HG02763 (cell line): ENCODE measurements at regions not wholly inside any gene's neighbourhood (a gene's known extent, or its start where the extent isn't known, plus 50 kb on each side); places are given as distances from the start of the nearest gene placed in this dataset.
"Not testable (repeated sequence)": the region's sequence is repeated elsewhere in the genome, so short reads cannot be mapped to it uniquely, and the experiment has no call there.

Experiments used
- ATAC-seq: cut with Tn5 transposase; IDR thresholded peaks from one replicate; pipeline ENCODE4 v1.9.1; 2021; ENCODE audit warnings: mild to moderate bottlenecking, moderate library complexity; ENCODE audit not compliant: unreplicated experiment

DNA sequence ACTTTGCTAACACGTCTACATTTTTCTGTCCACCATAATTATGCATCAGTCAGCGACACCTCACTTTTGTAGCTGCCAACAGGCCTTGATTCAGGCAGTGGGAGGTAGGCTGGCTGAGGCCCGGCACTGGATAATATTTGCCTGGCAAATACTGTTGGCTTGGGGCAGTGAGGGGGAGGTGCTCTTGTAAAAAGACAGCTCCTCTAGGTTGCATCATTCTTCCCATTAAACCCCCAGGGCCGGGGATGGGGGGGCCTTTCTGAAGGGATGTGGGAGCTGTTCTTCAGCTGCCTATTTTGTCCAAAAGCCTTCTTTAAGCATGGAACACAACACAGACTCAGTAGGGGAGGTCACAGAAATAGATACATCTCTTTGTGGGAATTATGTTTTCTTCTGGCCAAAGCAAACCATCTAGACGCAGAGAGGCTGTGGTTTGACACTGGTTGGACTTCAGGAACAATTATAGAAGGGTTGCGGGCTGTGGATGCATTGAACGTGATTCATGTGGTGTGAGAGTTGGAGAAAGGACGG lies 338.3 kb upstream of the NT5E start:
- ATAC-seq = no peak

GRCh38 chr6:85110943-85111342 lies 338.9 kb upstream of the NT5E start:
- no peak for ATAC-seq

DNA sequence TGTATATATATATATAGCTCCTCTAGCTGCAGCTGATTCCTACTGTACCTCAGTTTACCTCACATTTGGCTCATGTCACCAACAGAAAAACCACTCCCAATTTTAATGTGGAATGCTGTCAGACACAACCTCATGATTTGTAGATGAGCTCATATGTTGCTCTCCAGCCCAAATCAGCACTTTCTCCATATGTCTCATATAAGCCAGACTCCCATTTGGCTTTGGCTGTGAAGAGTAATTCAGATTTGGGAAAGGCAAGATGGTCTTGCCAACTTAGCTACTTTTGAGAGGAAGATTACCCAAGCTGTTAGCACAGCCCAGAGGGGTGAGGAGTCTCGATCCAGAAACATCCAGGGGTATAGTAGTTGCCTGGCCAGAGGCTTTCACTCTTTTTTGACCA lies 342.2 kb upstream of the NT5E start:
- ATAC-seq = no peak

DNA sequence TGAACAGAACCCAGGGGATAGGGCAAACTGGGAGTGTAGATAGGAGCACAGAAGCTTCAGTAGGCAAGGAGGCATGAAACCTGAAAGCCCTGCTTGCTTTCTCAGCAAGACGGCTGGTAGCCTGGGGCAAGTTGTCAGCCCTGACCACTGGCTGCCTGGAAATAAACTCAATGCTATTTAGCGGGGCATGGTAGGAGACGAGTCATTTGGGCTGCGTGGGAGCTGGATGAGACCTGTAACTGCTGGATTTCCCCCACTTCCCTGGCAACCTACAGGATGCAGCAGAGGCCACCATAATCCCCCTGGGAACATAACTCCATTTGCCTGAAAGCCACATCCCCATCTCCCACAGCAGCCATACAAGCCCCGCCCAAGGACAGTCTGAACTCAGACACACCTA lies 332.6 kb upstream of the TBX18 start:
- no peak for ATAC-seq

DNA sequence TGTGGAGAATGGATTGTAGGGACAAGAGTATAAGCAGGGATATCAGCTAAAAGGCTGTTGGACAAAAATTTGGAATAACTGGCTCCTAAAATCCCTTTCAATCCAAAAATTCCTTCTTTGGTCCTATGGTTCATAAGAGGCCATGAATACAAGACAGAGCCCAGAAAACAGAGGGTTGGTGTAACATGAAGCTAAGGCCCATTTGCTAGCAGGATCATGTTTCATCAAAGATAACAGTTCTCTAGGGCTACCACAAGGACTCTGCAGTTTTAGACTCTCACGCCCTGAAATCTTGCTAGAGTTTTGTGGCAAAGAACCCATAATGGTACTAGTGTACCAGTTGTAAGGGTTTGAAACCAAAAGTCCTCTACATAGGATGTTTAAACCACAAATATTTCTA lies 327.8 kb upstream of the TBX18 start:
- no peak for ATAC-seq

GRCh38 chr6:85089255-85089654 lies 324.9 kb upstream of the TBX18 start:
- no peak for ATAC-seq

DNA sequence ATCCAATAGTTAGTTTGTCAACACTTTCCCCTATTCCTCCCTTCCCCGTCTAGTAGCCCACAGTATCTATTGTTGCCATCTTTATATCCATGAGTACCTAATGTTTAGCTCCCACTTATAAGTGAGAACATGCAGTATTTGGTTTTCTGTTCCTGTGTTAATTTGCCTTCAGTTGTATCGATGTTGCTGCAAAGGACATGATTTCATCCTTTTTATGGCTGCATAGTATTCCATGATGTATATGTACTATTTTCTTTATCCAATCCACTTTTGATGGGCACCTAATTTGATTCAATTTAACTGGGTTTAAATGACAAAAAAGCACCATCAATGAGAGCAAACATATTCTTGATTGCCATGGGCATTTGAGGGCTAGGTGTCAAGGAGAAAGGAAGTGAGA lies 321.5 kb upstream of the TBX18 start:
- no peak for ATAC-seq

- no peak for ATAC-seq
Measured at GRCh38 chr6:85081102-85081501, 316.7 kb upstream of the TBX18 start.

GRCh38 chr6:85079761-85080160 lies 315.4 kb upstream of the TBX18 start:
- no peak for ATAC-seq

DNA sequence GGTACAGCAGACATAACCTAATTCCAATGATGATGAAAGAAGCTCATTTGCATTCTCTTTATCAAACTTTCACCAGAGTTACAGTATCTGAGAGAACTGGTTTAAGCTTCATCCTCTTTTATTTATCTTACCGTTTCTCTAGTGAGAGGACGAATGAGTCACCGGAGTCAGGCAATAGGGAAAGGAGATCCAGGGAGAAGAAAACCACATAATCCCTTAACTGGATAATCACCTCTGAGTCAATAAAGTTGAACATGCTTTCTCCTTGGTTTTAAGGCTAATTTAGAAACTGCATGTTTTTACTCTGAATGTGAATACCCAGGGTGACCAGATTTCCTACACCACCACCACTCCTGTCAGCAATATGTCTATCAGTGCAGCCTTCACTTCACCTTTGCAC lies 313.7 kb upstream of the TBX18 start:
- no peak for ATAC-seq

DNA sequence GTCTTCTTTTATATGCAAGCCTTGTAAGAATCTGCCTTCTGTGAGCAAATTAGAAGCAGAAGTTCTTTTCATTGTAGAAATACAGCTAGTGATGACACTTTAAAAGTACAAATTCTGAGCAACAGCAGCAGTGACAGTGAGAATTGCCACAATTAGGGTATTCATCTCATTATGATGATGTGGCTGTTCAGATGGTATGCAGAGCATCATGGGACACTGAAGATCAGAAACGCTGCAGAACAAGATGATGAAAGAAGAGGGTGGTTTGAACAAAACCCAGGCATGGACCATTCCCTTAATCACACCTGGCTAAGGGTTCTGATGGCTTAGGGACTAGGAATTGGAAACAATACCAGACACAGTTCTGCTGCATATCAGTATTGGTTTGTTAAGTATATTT lies 312.7 kb upstream of the TBX18 start:
- ATAC-seq = no peak

GRCh38 chr6:85071845-85072244 lies 307.4 kb upstream of the TBX18 start:
- not testable (repeated sequence) for ATAC-seq

DNA sequence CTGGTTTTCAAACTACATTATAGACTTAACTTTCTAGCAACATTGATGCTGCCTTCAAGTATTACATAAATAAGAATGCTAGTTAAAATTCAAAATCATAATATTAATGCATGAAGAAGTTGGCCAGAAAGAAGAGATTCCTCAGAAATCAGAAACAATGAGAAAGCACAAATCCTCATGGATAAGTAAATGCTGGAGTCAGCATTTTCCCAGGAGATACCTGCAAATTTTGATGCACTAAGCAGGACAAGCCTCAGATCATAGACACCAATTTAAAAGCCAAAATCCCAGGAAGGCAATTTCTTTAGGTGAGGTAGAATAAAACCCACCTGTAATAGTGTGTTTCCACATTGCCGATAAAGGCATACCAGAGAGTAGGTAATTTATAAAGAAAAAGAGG lies 305.2 kb upstream of the TBX18 start:
- no peak for ATAC-seq

GRCh38 chr6:85068221-85068620 lies 303.8 kb upstream of the TBX18 start:
- no peak for ATAC-seq

- ATAC-seq = no peak
Measured at GRCh38 chr6:85066266-85066665, 301.9 kb upstream of the TBX18 start.

- no peak for ATAC-seq
Measured at GRCh38 chr6:85065831-85066230, 301.4 kb upstream of the TBX18 start.

GRCh38 chr6:85063611-85064010 lies 299.2 kb upstream of the TBX18 start:
- no peak for ATAC-seq

DNA sequence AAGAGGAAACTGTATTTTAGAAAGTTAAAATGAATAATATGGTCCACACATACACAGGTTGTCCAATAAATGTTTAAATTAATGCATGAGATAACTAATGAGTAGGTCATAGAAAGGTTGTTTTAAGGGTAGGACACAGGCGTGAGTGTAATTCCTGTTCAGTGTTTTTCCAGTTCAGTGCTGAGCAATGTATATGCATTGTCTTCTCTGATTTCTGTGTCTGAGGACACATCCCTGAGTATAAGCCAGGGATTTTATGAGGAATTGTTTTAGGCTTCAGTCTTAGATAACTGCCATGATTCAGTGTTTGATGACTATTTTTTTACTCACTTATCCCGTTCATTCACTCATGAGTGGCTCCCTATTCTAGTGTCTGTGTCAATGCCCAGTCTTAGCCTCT lies 298.5 kb upstream of the TBX18 start:
- no peak for ATAC-seq

- no peak for ATAC-seq
Measured at GRCh38 chr6:85058806-85059205, 294.4 kb upstream of the TBX18 start.

GRCh38 chr6:85050149-85050548 lies 285.8 kb upstream of the TBX18 start:
- ATAC-seq = no peak

DNA sequence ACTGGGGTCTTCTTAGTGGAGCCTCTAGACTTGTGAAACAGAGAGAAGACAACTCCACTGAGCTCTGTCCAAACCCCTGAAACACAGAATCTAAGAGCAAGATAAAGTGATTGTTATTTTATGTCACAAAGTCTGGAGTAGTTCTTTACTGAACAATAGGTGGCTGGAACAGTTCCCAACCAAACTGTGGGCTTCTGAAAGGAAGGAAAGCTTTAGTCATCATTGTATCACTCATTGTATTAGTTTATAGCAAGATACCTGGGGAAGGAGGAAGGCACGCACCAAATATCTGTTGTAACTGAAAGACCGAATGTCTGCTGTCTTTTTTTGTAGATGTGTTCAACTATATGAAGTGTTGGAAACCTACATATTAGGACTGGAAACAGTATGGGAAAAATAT lies 284.9 kb upstream of the TBX18 start:
- ATAC-seq = no peak

GRCh38 chr6:85047818-85048217 lies 283.4 kb upstream of the TBX18 start:
- no peak for ATAC-seq

DNA sequence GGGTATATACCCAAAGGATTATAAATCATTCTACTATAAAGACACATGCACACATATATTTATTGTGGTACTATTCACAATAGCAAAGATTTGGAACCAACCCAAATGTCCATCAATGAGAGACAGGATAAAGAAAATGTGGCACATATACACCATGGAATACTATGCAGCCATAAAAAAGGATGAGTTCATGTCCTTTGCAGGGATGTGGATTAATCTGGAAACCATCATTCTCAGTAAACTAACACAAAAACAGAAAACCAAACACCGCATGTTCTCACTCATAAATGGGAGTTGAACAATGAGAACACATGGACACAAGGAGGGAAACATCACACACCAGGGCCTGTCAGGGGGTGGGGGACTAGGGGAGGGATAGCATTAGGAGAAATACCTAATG lies 281.4 kb upstream of the TBX18 start:
- not testable (repeated sequence) for ATAC-seq

DNA sequence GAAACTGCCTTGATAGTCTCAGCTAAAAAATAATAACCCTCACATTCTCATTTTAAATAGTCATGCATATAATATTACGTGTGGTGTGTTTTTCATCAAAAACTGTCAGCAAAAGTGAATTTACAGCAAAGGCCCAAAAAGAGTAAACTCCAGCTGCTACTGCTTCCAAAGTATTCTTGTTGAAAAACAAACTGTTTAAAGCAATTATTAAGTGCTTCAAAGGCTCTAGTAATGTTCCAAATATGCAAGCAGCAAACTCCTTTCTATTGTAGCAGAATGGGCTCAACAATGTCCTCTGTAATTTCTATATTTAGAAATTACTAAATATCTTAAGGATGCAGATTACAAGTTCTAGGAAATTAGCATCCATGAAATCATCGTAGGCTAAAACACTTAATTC lies 280.0 kb upstream of the TBX18 start:
- no peak for ATAC-seq
